PFSK-1 (cell line): ENCODE measurements at regions not wholly inside any gene's neighbourhood (a gene's known extent, or its start where the extent isn't known, plus 50 kb on each side); places are given as distances from the start of the nearest gene placed in this dataset.

ENCODE experiments used
- POLR2AphosphoS5 ChIP-seq: IDR thresholded peaks from 2 replicates; pipeline ENCODE4 v1.6.1; 2012; ENCODE audit warnings: low read depth, mild to moderate bottlenecking, control low read depth, low read length, moderate library complexity
- REST ChIP-seq, 2 experiments: IDR thresholded peaks; 2 replicates each; pipeline versions ENCODE4 v1.6.1 to v1.8.0; 2011 to 2012; ENCODE audit warnings: low read depth in 2 of 2, low read length in 2 of 2, control low read depth in 1 of 2, inconsistent platforms in 1 of 2, mild to moderate bottlenecking in 1 of 2, moderate library complexity in 1 of 2; ENCODE audit not compliant: insufficient read depth in 1 of 2
- TAF1 ChIP-seq: IDR thresholded peaks from 2 replicates; pipeline ENCODE4 v1.6.1; 2012; ENCODE audit warnings: low read length, control low read depth, borderline replicate concordance; ENCODE audit not compliant: insufficient read depth

DNA sequence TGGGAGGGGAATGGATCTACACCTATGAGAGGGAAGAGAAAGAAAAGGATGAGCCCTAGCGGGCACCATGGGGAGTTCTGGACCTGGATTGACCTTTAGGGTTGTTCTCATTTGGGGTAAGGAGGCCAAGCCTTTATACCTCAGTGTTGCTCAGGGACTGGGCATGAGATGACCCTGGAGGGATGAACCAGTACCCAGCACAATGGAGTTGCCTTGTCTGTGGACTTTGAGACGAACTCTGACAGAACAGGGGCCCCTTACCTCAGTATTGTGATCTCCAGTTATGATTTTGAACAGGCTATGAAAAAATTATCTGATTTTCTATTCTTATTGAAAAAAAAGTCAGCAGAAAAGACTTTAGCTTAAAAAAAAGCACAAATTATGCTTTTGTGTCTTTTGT lies 88.6 kb downstream of the FOXA2 start:
- no peak for TF ChIP-seq REST (IDR thresholded peaks at IDR 0.05; ENCODE audit: insufficient read depth in 1 of 2, low read depth in 2 of 2, low read length in 2 of 2)
- no peak for TF ChIP-seq POLR2AphosphoS5
- TF ChIP-seq TAF1, result no peak
